ENCODE measurements at regions not wholly inside any gene's neighbourhood (a gene's known extent, or its start where the extent isn't known, plus 50 kb on each side); places are given as distances from the start of the nearest gene placed in this dataset.
A peak's percentile ranks its signal among the peaks of the same experiment; 100 is the strongest.

DNA sequence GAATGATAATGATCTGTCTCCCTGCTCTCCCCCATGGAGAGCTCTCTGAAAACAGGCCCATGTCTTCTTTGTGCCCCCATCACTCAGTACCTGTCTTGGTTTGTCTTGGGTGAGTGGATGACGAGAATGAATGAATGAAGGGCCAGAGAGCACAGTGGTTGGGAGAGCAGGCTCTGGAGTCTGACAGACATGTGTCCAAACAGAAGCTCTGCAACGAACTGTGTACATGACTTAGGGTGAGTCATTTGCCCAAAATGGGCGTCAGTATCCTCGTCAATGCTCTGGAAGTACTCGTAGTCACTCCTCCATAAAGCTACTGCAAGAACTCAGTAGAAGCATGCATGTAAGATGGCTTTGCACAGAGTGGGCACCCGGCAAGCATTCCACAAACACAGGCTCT, 170.2 kb upstream of the TLE3 start:
- H2AK9ac ChIP-seq (replicated peaks; ENCODE audit: low read depth, low read length, poor library complexity), result no peak overlapping the region
- no peak overlapping the region for H2BK5ac ChIP-seq (ENCODE audit: low read depth, low read length, poor library complexity, severe bottlenecking)
- H3K27ac ChIP-seq (ENCODE audit: insufficient read depth, low read length), result no peak overlapping the region
- no peak overlapping the region for H3K4me3 ChIP-seq (ENCODE audit: insufficient read depth, low read depth, low read length)
- H2BK120ac ChIP-seq (ENCODE audit: low read depth, low read length), result no peak overlapping the region
- no peak overlapping the region for H3K18ac ChIP-seq (ENCODE audit: low read depth, low read length)
- no peak overlapping the region for H3K4ac ChIP-seq (ENCODE audit: low read depth, low read length)
- no peak overlapping the region for H2BK20ac ChIP-seq (ENCODE audit: low read depth, low read length)
- no peak overlapping the region for H3K9ac ChIP-seq (ENCODE audit: low read depth, low read length)
- no peaks in the 10 kb centered on the region for H3K9me3 ChIP-seq (ENCODE audit: control insufficient read depth, insufficient read depth, low read length)
- DNase-seq (peak; percentile 15), ATAC-seq (ENCODE audit: low read depth) (no peak)
- no peaks in the 10 kb centered on the region for H4K20me1 ChIP-seq (ENCODE audit: insufficient read depth, low read length)
- no peak overlapping the region for H3K56ac ChIP-seq (ENCODE audit: extremely low read depth, insufficient read depth, low read length)
- peaks cover 5% of the 10 kb centered on the region; the same call in 1 of the 2 replicates for H3K4me1 ChIP-seq (ENCODE audit: control insufficient read depth, insufficient read depth, low read length)
- BruUV-seq (replicated peaks), result no TSS peak
- H2AFZ ChIP-seq (replicated peaks; ENCODE audit: low read length, poor library complexity), result no peak overlapping the region
- no peak overlapping the region for H2BK15ac ChIP-seq (ENCODE audit: low read depth, low read length)
- no peak overlapping the region for H3K14ac ChIP-seq (replicated peaks; ENCODE audit: low read depth, low read length)
- H3K9me1 ChIP-seq (ENCODE audit: insufficient read depth, low read length), result peaks cover 10% of the 10 kb centered on the region; the same call in 1 of the 2 replicates
- in situ Hi-C loops (cut with MboI; ENCODE audit: low sequenced_read_pairs) (no loop called here), intact Hi-C loops (cut with micrococcal nuclease) (no loop called here), dilution Hi-C loops (cut with HindIII; ENCODE audit: low sequenced_read_pairs, unreplicated experiment) (no loop called here)
- no peak overlapping the region for H2AK5ac ChIP-seq (ENCODE audit: low read depth, low read length)
- H4K5ac ChIP-seq (ENCODE audit: low read depth, low read length), result no peak overlapping the region
- no peak overlapping the region for H4K91ac ChIP-seq (ENCODE audit: insufficient read depth, low read depth, low read length)
- WGBS, 2 experiments (ENCODE audit: extremely low coverage in 2 of 2, insufficient read length in 1 of 2), result no CpG with 5 or more reads among the region's 6 CpGs
- POLR2A ChIA-PET (ENCODE audit: unreplicated experiment), result no interaction called here
- TF ChIP-seq CHD1 (IDR thresholded peaks at IDR 0.05; ENCODE audit: low read depth, low read length), result no peak
- no peak for TF ChIP-seq BHLHE40 (IDR thresholded peaks at IDR 0.05; ENCODE audit: low read depth, low read length)
- H4K8ac ChIP-seq (ENCODE audit: low read depth in 2 of 2, low read length in 2 of 2), result no peak overlapping the region
- H3K27me3 ChIP-seq (ENCODE audit: control insufficient read depth, insufficient read depth, low read length), result peaks cover 41% of the 10 kb centered on the region; the same call in 1 of the 2 replicates
- H3K36me3 ChIP-seq (ENCODE audit: control insufficient read depth, insufficient read depth, low read length), result no peaks in the 10 kb centered on the region
- CTCF ChIA-PET, result no interaction called here
- no peaks in the 10 kb centered on the region for H3K79me1 ChIP-seq (ENCODE audit: low read depth in 1 of 2, low read length in 2 of 2)
- no peak overlapping the region for H3K4me2 ChIP-seq (ENCODE audit: low read depth, low read length)
- no peak overlapping the region for H3K23ac ChIP-seq (ENCODE audit: low read depth, low read length)
